HG02642 (cell line): ENCODE measurements at regions not wholly inside any gene's neighbourhood (a gene's known extent, or its start where the extent isn't known, plus 50 kb on each side); places are given as distances from the start of the nearest gene placed in this dataset.
"Not testable (repeated sequence)": the region's sequence is repeated elsewhere in the genome, so short reads cannot be mapped to it uniquely, and the experiment has no call there.

Experiments
- ATAC-seq: cut with Tn5 transposase; IDR thresholded peaks from one replicate; pipeline ENCODE4 v1.9.1; 2021; ENCODE audit warnings: mild to moderate bottlenecking; ENCODE audit not compliant: unreplicated experiment, poor library complexity

DNA sequence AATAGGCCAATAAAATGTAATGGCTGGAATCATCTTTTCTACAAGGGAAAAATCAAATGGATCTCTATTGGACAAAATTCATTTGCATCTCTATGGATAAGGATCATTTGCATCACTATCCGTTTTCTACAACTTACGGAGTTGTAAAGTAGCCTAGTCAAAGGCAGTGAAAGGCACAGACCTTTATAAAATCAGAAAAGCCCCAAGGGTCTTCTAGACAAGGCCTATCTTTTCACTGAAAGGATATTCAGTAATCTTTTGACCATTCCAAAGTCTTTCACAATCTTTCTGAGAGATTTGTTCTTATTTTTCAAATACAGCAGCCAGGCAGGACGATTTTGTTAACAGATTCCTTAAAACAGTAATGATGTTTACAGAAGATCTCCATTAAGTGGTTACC, 119.5 kb upstream of the JADE1 start:
- ATAC-seq: no peak

DNA sequence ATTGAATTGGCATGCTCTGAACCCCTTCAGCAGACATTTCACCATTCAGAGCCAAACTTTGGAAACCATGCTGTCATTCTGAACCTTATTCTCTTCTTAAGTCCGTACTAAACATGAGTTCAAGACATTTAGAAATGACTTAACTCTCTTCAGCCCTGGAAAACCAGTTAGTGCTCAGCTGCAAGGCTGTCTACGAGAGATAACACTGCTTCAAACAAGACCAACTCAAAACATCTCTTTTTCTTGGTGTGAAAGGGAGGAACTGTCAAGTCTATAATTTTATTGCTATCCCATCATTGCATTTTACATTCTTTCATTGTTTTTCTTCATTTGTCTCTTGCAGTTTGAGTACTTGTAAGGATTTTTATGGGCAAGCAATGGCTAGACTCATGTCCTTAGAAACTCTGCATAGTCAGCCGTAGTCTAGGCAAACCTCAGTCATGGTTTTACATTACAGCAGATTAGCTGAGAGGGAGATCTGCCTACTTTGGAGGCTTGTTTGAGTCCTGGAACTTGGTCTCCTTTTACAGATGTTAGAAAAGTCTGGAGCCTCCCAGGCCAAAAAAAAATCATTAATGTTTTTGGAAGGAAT, 120.6 kb upstream of the JADE1 start:
- no peak for ATAC-seq

DNA sequence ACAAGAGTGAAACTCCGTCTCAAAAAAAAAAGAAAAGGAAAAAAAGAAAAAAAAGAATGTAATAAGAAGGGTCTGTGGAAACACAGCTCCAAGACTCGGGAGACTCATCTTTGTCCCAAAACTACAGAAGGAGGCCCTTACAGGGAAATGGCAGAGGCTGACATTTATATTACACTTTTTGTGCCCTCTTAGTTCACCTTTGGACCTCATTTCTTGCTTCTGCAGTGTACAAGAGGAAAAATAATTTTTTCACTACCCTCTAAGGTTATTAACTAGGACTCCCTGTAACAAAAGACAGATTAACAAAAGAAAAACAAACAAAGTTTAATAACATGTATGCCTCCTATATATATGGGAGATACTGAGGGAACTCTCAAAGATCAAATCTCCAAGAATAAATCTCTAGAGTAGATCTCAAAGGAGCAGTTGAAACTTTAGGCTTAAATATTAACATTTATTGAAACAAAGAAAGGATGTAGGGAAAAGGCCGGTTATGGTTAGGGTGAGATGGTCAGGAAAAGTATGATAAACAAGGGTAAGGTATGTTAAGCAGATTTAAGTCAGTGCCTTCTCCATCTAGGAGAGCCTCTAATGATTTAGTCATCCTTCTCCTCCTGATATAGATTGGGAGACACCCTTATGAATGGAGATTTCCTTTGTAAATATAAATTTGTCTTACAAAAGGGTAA, 121.3 kb upstream of the JADE1 start:
- no peak for ATAC-seq

DNA sequence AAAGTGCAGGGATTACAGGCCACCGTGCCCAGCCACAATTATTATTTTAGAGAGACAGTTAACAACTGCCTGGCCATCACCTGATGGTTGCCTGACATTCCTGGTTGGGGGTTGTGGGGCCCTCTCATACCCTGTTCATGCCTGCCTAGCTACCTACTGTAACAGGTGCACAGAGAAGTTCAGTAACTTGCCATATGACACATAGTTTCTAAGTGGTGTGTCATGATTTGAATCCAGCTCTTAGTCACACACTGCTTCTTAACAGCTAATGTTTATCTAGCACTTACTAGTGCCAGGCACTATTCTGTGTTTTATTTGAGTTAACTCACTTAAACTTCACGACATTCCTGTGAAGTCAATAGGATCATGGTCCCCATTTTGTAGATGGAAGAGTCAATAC, 122.7 kb upstream of the JADE1 start:
- no peak for ATAC-seq

DNA sequence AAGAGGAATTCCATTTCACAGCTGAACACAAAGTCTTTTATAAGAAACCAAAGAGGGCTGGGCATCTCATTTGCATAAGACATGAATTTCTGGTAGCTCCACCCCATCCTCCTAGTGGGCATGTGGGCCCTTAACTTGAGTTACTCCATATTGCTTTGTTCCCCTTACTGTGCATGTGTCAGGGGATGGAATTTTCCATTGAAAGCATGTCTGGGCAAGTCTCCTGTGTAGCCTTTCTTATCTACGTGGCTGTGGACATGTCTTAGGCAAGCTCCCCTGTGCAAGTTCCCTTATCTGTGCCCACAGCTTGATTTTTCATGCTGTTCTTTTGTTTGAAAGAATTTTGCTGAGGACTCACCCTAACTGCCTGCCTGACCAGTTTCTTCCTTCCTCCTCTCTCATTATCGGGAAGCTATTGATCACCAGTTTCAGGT, 123.5 kb upstream of the JADE1 start:
- no peak for ATAC-seq

DNA sequence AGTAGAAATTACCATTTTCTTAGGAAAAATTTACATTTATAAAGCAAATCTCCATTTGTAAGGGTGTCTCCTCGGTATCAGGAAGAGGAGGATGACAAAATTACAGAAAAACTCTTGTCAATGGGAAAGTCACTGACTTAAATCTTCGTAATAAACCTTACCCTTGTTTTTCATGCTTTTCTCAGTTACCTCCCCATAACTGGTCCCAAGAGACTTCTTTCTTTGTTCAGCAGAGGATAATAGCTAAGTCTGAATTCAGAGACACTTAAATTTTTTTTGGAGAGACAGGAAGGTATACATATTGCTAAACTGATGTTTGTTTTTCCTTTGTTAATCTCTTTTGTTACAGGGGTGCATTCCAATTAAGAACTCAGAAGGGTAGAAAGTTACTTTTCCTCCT, 125.5 kb upstream of the JADE1 start:
- no peak for ATAC-seq

DNA sequence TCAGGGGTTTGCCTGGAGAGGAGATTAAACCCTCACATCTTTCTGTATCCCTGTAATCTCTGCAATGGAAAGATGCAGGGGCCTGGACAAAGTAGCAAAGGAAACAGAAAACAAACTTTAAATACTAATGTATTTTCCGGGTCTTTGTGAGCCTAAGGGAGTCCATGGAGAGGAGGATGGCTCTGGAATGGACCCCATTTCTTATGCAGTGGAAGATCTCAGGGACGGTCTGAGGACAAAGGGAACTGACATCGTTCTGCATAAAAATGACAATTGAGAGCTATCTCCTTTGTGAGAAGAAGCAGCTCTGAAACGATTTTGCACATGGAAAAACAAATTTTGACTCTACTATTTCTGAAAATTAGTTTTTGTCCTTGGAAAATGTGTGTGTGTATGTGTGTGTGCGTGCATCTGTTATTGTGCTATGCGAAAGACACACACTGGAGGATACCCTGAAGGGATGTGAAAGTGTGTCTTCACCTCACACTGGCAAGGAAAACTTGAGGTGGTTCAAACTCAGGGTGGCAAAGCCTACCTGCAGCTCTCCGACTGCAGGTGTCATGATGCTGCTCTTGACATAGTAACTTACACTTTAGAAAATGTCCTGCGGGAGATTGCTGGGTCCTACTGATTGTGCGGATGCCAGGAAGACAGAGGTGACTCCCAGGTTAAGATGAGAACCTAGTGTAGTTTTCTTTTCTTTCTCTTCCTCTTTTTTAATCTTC, 126.4 kb upstream of the JADE1 start:
- ATAC-seq: no peak

DNA sequence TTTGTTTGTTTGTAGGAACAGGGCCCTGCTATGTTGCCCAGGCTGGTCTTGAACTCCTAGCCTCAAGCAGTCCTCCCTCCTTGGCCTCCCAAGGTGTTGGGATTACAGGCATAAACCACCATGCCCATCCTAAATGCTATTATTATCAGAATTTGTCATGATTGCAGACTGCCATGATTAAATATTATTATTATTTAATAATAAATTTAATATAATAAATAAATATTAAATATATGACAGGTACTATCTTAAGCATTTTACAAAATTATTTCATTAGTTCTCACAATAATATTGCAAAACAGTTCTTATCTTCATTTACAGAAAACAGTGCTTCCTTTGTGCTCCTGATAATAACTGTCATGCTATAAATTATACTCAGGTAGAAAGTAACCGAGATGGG, 133.4 kb upstream of the JADE1 start:
- no peak for ATAC-seq

DNA sequence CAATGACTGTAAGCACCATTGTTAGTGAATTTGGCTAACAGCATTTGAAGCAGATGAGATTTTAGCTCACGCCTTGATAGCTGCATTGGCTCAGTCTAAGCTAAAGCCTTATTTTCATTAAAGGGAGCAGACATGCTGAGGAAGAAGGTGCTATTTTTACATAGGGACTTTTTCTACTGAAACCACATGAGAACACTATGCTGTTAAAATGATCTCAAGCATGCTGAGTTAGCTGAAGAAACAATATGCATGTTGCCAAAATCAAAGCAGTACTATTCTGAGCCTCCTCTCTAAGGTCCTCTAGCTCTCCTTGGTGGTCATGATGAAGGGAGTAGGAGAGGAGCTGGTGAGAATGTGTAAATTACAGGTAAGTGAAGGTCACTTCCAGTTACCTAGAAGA, 134.4 kb upstream of the JADE1 start:
- peak; percentile 95 for ATAC-seq

DNA sequence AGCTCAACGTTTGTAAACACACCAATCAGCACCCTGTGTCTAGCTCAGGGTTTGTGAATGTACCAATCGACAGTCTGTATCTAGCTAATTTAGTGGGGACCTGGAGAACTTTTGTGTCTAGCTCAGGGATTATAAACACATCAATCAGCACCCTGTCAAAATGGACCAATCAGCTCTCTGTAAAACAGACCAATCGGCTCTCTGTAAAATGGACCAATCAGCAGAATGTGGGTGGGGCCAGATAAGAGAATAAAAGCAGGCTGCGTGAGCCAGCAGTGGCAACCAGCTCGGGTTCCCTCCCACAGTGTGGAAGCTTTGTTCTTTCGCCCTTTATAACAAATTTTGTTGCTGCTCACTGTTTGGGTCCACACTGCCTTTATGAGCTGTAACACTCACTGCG, 136.3 kb upstream of the JADE1 start:
- ATAC-seq: not testable (repeated sequence)

DNA sequence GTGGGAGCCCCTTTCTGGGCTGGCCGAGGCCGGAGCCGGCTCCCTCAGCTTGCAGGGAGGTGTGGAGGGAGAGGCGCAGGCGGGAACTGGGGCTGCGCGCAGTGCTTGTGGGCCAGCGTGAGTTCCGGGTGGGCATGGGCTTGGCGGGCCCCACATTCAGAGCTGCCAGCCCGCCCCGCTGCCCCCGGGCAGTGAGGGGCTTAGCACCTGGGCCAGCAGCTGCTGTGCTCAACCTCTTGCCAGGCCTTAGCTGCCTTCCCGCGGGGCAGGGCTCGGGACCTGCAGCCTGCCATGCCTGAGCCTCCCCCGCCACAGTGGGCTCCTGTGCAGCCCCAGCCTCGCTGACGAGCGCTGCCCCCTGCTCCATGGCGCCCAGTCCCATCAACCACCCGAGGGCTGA, 136.9 kb upstream of the JADE1 start:
- not testable (repeated sequence) for ATAC-seq

DNA sequence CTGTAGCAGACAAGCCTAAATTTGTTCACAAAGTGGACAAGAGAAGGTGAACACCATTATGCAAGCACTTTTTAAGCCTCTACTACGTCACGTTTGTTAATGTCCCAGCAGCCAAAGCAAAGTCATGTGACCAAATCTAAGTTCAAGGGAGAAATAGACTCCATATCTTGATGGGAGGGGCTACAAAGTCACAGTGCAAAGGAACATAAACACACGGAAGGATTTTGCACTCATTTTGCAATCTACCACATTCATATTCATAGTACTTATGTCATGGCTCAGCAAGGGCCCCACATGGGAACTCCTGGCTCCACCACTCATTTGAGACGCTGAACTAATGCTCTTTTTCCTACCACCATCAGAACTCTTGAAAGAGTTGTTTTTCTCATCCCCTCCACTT, 139.0 kb upstream of the JADE1 start:
- no peak for ATAC-seq

DNA sequence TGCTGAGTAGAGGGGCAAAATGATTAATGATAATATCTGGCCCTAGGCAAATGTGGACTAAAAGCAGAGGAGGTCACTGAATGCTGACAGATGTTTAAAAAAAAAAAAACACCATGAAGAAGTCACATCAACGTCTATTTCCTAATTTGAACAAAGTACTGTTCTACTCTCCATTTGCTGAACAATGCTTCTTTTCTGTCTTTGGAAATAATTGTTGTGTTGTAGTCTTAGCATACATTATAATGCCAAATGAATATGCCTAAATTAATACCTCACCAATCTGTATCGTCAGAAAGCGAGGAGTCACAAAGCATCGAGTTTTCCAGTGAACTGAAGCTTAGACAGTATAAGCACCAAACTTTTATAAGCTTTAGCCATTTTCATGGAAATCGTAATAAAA, 140.9 kb upstream of the JADE1 start:
- ATAC-seq: no peak

DNA sequence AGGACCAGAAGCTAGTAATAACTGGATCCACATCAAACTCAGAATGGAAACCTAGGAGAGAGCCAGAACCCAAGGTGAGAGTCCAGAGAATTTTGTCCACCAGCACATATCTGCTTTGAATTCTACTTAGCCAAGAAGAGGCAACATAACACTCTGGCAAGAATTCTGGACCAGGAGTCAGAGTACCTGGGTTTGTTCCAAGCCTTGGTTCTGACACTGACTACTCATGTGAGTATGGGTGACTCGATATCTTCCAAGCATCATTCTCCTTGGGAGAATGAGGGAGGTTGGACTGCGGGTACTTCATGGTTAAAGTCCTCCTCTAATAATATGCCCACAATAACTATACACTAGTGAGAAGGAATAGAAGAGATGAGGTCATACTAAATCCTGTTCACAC, 144.0 kb upstream of the JADE1 start:
- no peak for ATAC-seq

DNA sequence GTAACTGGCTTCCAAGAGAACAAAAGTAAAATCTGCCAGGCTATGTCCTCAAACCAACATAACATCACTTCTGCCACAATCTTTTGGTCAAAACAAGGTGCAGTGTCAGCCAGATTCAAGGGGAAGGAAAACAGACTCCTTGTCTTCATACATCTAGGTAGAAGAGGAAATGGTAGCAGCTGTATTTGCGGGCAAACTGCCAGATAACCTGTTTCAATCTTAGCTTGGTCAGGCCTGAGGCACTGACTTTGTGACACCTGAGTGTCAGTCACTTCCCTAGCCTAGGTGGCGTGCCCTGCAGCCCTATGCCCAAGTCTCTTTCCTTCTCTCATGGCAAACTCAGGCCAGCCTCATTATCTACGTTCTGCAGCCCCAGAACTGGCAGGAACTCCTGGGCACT, 146.2 kb upstream of the JADE1 start:
- ATAC-seq: peak; percentile 71

DNA sequence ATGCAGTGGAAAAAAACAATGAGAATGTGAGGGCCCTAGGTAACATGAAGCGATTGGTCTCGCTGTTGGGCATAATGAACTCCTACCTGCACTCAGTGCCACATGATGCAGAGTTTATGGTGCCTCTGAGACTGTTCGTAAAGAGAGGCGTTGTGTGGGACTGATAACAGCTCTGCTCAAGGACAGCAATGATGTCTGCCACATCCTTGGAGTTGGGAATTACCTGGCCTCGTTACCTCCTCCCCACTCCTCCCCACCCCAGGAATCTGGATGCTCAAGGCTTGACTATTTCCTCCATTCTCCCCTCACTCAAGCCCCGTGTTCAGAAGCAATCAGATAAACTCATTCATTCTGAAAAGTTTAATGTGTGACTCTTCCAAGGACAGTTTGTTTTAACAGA, 148.0 kb upstream of the JADE1 start:
- ATAC-seq: no peak

DNA sequence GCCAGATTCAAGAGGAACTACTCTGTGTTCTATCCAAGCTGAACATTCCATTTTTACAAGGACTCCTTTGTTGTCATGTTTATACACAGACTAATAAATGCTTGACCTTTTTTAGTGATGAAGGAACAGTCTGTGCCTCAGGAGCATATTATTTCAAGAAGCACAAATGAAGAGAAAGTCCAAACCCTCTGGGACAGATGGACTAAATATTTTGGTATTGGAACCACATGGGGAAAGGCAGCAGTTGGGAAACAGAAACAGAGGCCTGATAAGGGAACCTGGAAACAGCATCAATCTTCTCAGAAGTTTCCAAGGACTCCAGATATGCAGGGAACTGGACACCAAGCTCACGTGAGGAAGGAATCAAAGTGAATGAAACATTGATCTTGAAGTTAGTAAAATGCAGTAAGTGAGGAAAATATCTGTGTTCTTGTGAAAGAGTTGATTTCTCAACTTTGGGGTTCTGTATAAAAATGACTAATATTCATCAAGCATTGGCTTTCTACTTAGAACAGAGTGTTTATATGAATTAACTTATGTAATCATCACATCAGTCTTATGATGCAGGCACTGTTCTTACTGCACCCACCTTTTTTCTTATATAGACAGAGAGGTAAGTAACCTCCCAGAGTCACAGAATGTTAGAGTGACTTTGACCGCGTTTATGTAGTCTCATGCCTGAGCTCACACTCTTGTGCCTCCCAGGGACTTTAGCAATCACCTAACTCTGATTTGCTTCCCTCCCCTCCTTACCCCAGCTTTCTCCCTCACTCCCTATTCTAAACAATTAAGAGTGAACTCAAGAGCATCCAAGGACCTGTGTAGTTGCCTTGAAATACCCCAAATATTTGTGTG, 148.9 kb upstream of the JADE1 start:
- ATAC-seq: no peak

DNA sequence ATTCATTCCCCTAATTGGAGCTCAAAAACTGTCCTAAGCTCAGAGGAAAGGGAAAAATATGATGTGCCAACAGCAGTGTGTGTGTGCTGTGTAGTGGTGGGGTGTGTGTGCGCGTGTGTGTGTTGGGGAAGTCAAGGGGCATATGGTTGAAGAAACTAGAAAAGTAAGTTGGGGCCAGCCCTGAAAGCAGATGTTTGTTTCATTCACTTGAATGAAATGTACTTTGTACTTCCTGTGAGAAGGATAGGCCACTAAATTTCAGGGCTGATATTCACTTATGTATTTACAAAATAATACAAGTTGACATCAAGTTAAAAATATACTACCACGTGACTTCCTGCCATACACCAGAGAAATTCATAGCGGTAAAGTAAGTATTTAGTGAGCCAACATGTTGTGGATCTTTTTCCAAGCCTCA, 151.3 kb upstream of the JADE1 start:
- no peak for ATAC-seq

DNA sequence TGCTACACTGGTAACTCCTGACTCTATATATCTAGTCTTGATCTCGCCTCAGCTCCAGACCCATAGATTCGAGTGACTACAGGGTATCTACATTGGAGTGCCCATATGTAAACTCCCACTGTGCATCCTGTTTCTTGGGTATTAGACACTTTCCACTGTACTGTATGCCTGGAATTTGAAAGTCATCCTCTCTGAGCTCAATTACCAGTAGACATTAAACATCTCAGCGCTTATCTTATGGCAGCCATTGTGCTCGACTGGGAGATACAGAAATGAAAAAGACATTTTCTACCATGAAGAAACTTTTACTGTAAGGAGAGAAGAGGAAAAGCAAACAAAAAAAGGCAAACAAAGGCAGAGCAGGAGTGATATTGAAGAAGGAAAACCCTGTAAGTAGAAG, 151.9 kb upstream of the JADE1 start:
- ATAC-seq: no peak

DNA sequence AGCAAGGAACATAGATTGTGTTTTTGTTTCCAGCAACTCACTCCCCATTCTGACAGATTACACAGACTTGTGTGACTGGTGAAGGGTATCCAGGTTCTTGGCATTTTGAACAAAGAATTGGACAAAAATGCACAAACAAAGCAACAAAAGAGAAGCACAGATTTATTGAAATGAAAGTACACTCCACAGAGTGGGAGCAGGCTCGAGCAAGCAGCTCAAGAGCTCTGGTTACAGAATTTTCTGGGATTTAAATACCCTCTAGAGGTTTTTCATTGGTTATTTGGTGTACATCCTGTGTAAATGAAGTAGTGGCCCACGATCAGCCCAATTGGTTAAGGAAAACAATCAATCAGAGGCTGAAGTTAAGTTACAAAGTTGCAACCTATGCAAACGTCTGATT, 155.0 kb upstream of the JADE1 start:
- no peak for ATAC-seq
